HEK293 (cell line): ENCODE measurements at regions not wholly inside any gene's neighbourhood (a gene's known extent, or its start where the extent isn't known, plus 50 kb on each side); places are given as distances from the start of the nearest gene placed in this dataset.

ENCODE experiments used
- CTCF ChIA-PET: fragments of 350-600 bp; formaldehyde crosslinking; extraction: SDS; loops from one replicate; lab custom pipeline; 2021; ENCODE audit warnings: antibody characterized with exemption; lab: Yijun Ruan, JAX
- POLR2A ChIA-PET: fragments of 300-600 bp; formaldehyde crosslinking; extraction: SDS; loops from one replicate; lab custom pipeline; 2020; ENCODE audit warnings: antibody characterized with exemption, inconsistent platforms; lab: Yijun Ruan, JAX
- H3K27ac ChIP-seq: fragments of 200-500 bp; sonication (Bioruptor generic); 2 replicates; pipeline ENCODE4 v1.5.1; 2014; ENCODE audit warnings: low read depth, low read length, control low read depth, inconsistent platforms; ENCODE audit errors: extremely low read depth
- H3K36me3 ChIP-seq, 2 experiments: fragments of 200-500 bp in 1 of 2; sonication (Bioruptor generic) in 1 of 2; 1 replicate in 1 of 2; 2 replicates in 1 of 2; pipeline ENCODE4 v1.5.1; 2014 to 2017; ENCODE audit warnings: inconsistent platforms in 2 of 2, low read length in 2 of 2; ENCODE audit not compliant: control insufficient read depth in 2 of 2, insufficient read depth in 1 of 2
- H3K4me1 ChIP-seq: fragments of 200-500 bp; sonication (Bioruptor generic); 2 replicates; pipeline ENCODE4 v1.5.1; 2014; ENCODE audit warnings: mild to moderate bottlenecking, low read length, inconsistent platforms; ENCODE audit not compliant: control insufficient read depth, insufficient read depth
- H3K4me3 ChIP-seq: 2 replicates; pipeline ENCODE4 v1.5.1; 2011; ENCODE audit warnings: low read depth, mild to moderate bottlenecking, control low read depth, low read length, moderate library complexity
- H3K9me3 ChIP-seq: fragments of 200-500 bp; sonication (Bioruptor generic); 2 replicates; pipeline ENCODE4 v1.5.1; 2014; ENCODE audit warnings: low read depth, low read length, inconsistent platforms; ENCODE audit not compliant: control insufficient read depth, insufficient read depth
- EGR2 ChIP-seq: fragments of 450-650 bp; formaldehyde crosslinking; IDR thresholded peaks from 2 replicates; pipeline ENCODE4 v1.5.1; 2016; ENCODE audit warnings: low read depth, missing biosample characterization, missing genetic modification characterization
- HOXD13 ChIP-seq: sonication (generic); formaldehyde crosslinking; IDR thresholded peaks from 2 replicates; pipeline ENCODE4 v1.8.0; 2022; ENCODE audit warnings: missing genetic modification reagents, borderline replicate concordance
- KLF7 ChIP-seq: fragments of 450-650 bp; formaldehyde crosslinking; IDR thresholded peaks from 2 replicates; pipeline ENCODE4 v1.5.1; 2016; ENCODE audit warnings: missing biosample characterization, missing genetic modification characterization, borderline replicate concordance
- OSR2 ChIP-seq: fragments of 450-650 bp; formaldehyde crosslinking; IDR thresholded peaks from 2 replicates; pipeline ENCODE4 v1.5.1; 2016; ENCODE audit warnings: missing biosample characterization, missing genetic modification characterization
- ZBTB8A ChIP-seq: fragments of 450-650 bp; formaldehyde crosslinking; IDR thresholded peaks from 2 replicates; pipeline ENCODE4 v1.5.1; 2016; ENCODE audit warnings: missing biosample characterization, missing genetic modification characterization
- ZNF19 ChIP-seq: fragments of 450-650 bp; formaldehyde crosslinking; IDR thresholded peaks from 2 replicates; pipeline ENCODE4; 2016; ENCODE audit warnings: missing biosample characterization, missing genetic modification characterization, low read depth
- ZNF239 ChIP-seq: fragments of 450-650 bp; formaldehyde crosslinking; IDR thresholded peaks from 2 replicates; pipeline ENCODE4 v1.5.1; 2016; ENCODE audit warnings: missing biosample characterization, missing genetic modification characterization
- ZNF311 ChIP-seq: fragments of 450-650 bp; formaldehyde crosslinking; IDR thresholded peaks from 2 replicates; pipeline ENCODE4 v1.5.1; 2017; ENCODE audit warnings: missing biosample characterization, missing genetic modification characterization, borderline replicate concordance
- ZNF426 ChIP-seq: fragments of 450-650 bp; formaldehyde crosslinking; IDR thresholded peaks from 2 replicates; pipeline ENCODE4 v1.5.1; 2017; ENCODE audit warnings: missing biosample characterization, missing genetic modification characterization, mild to moderate bottlenecking, inconsistent platforms, moderate library complexity
- ZNF677 ChIP-seq: fragments of 450-650 bp; IDR thresholded peaks from 2 replicates; pipeline ENCODE4 v1.5.0; 2018; ENCODE audit warnings: missing biosample characterization, mild to moderate bottlenecking, missing genetic modification characterization, moderate library complexity
- ZNF747 ChIP-seq: fragments of 450-650 bp; formaldehyde crosslinking; IDR thresholded peaks from 2 replicates; pipeline ENCODE4 v1.5.1; 2016; ENCODE audit warnings: missing biosample characterization, missing genetic modification characterization
- ZNF76 ChIP-seq: fragments of 450-650 bp; formaldehyde crosslinking; IDR thresholded peaks from 2 replicates; pipeline ENCODE4; 2016; ENCODE audit warnings: low read depth, missing biosample characterization, missing genetic modification characterization, borderline replicate concordance
- ZSCAN23 ChIP-seq: fragments of 450-650 bp; formaldehyde crosslinking; IDR thresholded peaks from 2 replicates; pipeline ENCODE4 v1.5.1; 2016; ENCODE audit warnings: missing biosample characterization, missing genetic modification characterization
- TF ChIP-seq, protein P1 (sequence below): fragments of 450-650 bp; formaldehyde crosslinking; IDR thresholded peaks from 2 replicates; pipeline ENCODE4 v1.5.1; 2016; ENCODE audit warnings: missing biosample characterization, missing genetic modification characterization
- TF ChIP-seq, protein P2 (sequence below): fragments of 450-650 bp; formaldehyde crosslinking; conservative IDR thresholded peaks from 2 replicates; pipeline ENCODE4 v1.5.1; 2016; ENCODE audit warnings: low read depth, missing biosample characterization, missing genetic modification characterization
- TF ChIP-seq, protein P3 (sequence below): sonication (generic); formaldehyde crosslinking; IDR thresholded peaks from 2 replicates; pipeline ENCODE4 v1.8.1; 2022; ENCODE audit warnings: mild to moderate bottlenecking, moderate library complexity, missing genetic modification reagents
- TF ChIP-seq, protein P4 (sequence below): fragments of 450-650 bp; formaldehyde crosslinking; conservative IDR thresholded peaks from 2 replicates; pipeline ENCODE4 v1.5.1; 2016; ENCODE audit warnings: low read depth, missing biosample characterization, missing genetic modification characterization
- TF ChIP-seq, protein P5 (sequence below): fragments of 450-650 bp; formaldehyde crosslinking; IDR thresholded peaks from 2 replicates; pipeline ENCODE4 v1.5.1; 2016; ENCODE audit warnings: missing biosample characterization, missing genetic modification characterization
- TF ChIP-seq, protein P6 (sequence below): fragments of 450-650 bp; formaldehyde crosslinking; IDR thresholded peaks from 2 replicates; pipeline ENCODE4 v1.5.1; 2016; ENCODE audit warnings: missing biosample characterization, missing genetic modification characterization
- TF ChIP-seq, protein P7 (sequence below): fragments of 450-650 bp; IDR thresholded peaks from 2 replicates; pipeline ENCODE4 v1.5.1; 2018; ENCODE audit warnings: missing biosample characterization, mild to moderate bottlenecking, missing genetic modification characterization

DNA sequence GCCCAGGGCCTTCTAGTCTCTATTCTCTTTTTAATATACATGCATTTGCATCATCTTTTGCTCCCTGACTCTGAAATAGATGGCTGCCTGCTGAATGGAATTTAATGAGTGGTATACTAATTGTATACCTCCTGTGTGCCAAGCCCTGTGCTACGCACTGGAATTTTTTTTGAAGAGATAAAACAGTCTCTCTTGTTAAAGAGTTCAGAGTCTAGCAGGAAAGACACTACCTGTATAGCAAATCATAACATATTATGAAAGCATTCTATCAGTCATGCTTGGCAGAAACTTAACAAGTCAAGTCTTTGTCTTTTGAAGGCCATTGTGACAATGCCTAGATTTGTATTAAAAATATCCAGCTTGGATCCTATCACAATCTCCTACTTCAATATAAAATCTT is 63.7 kb upstream of the SESN3 start:
- peaks cover 12% of the 10 kb centered on the region for H3K4me1 ChIP-seq
- TF ChIP-seq ZNF76 (tag by site-specific recombination) = no peak
- TF ChIP-seq, protein P1, sequence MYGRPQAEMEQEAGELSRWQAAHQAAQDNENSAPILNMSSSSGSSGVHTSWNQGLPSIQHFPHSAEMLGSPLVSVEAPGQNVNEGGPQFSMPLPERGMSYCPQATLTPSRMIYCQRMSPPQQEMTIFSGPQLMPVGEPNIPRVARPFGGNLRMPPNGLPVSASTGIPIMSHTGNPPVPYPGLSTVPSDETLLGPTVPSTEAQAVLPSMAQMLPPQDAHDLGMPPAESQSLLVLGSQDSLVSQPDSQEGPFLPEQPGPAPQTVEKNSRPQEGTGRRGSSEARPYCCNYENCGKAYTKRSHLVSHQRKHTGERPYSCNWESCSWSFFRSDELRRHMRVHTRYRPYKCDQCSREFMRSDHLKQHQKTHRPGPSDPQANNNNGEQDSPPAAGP (tag by site-specific recombination) = no peak
- no peak for TF ChIP-seq ZNF19 (tag by site-specific recombination)
- TF ChIP-seq KLF7 = no peak
- TF ChIP-seq EGR2 (tag by site-specific recombination) = no peak
- TF ChIP-seq OSR2 = no peak
- TF ChIP-seq HOXD13 (CRISPR knock-in tag) = no peak
- TF ChIP-seq, protein P2, sequence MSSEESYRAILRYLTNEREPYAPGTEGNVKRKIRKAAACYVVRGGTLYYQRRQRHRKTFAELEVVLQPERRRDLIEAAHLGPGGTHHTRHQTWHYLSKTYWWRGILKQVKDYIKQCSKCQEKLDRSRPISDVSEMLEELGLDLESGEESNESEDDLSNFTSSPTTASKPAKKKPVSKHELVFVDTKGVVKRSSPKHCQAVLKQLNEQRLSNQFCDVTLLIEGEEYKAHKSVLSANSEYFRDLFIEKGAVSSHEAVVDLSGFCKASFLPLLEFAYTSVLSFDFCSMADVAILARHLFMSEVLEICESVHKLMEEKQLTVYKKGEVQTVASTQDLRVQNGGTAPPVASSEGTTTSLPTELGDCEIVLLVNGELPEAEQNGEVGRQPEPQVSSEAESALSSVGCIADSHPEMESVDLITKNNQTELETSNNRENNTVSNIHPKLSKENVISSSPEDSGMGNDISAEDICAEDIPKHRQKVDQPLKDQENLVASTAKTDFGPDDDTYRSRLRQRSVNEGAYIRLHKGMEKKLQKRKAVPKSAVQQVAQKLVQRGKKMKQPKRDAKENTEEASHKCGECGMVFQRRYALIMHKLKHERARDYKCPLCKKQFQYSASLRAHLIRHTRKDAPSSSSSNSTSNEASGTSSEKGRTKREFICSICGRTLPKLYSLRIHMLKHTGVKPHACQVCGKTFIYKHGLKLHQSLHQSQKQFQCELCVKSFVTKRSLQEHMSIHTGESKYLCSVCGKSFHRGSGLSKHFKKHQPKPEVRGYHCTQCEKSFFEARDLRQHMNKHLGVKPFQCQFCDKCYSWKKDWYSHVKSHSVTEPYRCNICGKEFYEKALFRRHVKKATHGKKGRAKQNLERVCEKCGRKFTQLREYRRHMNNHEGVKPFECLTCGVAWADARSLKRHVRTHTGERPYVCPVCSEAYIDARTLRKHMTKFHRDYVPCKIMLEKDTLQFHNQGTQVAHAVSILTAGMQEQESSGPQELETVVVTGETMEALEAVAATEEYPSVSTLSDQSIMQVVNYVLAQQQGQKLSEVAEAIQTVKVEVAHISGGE (tag by site-specific recombination) = no peak
- no peak for TF ChIP-seq ZNF677 (tag by site-specific recombination)
- no peak for TF ChIP-seq ZNF311 (tag by site-specific recombination)
- TF ChIP-seq ZNF426 (tag by site-specific recombination) = no peak
- TF ChIP-seq, protein P3, sequence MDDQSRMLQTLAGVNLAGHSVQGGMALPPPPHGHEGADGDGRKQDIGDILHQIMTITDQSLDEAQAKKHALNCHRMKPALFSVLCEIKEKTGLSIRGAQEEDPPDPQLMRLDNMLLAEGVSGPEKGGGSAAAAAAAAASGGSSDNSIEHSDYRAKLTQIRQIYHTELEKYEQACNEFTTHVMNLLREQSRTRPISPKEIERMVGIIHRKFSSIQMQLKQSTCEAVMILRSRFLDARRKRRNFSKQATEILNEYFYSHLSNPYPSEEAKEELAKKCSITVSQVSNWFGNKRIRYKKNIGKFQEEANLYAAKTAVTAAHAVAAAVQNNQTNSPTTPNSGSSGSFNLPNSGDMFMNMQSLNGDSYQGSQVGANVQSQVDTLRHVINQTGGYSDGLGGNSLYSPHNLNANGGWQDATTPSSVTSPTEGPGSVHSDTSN (CRISPR knock-in tag) = no peak
- no peak for TF ChIP-seq ZSCAN23 (tag by site-specific recombination)
- TF ChIP-seq, protein P4, sequence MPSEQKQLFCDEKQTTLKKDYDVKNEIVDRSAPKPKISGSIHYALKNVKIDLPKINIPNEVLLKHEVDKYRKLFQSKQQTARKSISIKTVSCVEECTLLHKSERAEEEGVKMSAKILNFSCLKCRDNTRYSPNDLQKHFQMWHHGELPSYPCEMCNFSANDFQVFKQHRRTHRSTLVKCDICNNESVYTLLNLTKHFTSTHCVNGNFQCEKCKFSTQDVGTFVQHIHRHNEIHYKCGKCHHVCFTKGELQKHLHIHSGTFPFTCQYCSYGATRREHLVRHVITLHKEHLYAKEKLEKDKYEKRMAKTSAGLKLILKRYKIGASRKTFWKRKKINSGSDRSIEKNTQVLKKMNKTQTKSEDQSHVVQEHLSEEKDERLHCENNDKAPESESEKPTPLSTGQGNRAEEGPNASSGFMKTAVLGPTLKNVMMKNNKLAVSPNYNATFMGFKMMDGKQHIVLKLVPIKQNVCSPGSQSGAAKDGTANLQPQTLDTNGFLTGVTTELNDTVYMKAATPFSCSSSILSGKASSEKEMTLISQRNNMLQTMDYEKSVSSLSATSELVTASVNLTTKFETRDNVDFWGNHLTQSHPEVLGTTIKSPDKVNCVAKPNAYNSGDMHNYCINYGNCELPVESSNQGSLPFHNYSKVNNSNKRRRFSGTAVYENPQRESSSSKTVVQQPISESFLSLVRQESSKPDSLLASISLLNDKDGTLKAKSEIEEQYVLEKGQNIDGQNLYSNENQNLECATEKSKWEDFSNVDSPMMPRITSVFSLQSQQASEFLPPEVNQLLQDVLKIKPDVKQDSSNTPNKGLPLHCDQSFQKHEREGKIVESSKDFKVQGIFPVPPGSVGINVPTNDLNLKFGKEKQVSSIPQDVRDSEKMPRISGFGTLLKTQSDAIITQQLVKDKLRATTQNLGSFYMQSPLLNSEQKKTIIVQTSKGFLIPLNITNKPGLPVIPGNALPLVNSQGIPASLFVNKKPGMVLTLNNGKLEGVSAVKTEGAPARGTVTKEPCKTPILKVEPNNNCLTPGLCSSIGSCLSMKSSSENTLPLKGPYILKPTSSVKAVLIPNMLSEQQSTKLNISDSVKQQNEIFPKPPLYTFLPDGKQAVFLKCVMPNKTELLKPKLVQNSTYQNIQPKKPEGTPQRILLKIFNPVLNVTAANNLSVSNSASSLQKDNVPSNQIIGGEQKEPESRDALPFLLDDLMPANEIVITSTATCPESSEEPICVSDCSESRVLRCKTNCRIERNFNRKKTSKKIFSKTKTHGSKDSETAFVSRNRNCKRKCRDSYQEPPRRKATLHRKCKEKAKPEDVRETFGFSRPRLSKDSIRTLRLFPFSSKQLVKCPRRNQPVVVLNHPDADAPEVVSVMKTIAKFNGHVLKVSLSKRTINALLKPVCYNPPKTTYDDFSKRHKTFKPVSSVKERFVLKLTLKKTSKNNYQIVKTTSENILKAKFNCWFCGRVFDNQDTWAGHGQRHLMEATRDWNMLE (tag by site-specific recombination) = no peak
- no peak for TF ChIP-seq ZBTB8A (tag by site-specific recombination)
- TF ChIP-seq, protein P5, sequence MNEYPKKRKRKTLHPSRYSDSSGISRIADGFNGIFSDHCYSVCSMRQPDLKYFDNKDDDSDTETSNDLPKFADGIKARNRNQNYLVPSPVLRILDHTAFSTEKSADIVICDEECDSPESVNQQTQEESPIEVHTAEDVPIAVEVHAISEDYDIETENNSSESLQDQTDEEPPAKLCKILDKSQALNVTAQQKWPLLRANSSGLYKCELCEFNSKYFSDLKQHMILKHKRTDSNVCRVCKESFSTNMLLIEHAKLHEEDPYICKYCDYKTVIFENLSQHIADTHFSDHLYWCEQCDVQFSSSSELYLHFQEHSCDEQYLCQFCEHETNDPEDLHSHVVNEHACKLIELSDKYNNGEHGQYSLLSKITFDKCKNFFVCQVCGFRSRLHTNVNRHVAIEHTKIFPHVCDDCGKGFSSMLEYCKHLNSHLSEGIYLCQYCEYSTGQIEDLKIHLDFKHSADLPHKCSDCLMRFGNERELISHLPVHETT = no peak
- TF ChIP-seq, protein P6, sequence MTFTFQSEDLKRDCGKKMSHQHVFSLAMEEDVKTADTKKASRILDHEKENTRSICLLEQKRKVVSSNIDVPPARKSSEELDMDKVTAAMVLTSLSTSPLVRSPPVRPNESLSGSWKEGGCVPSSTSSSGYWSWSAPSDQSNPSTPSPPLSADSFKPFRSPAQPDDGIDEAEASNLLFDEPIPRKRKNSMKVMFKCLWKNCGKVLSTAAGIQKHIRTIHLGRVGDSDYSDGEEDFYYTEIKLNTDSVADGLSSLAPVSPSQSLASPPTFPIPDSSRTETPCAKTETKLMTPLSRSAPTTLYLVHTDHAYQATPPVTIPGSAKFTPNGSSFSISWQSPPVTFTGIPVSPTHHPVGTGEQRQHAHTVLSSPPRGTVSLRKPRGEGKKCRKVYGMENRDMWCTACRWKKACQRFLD (tag by site-specific recombination) = no peak
- TF ChIP-seq, protein P7, sequence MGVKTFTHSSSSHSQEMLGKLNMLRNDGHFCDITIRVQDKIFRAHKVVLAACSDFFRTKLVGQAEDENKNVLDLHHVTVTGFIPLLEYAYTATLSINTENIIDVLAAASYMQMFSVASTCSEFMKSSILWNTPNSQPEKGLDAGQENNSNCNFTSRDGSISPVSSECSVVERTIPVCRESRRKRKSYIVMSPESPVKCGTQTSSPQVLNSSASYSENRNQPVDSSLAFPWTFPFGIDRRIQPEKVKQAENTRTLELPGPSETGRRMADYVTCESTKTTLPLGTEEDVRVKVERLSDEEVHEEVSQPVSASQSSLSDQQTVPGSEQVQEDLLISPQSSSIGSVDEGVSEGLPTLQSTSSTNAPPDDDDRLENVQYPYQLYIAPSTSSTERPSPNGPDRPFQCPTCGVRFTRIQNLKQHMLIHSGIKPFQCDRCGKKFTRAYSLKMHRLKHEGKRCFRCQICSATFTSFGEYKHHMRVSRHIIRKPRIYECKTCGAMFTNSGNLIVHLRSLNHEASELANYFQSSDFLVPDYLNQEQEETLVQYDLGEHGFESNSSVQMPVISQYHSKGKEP (tag by site-specific recombination) = no peak
- no peak for TF ChIP-seq ZNF747 (tag by site-specific recombination)
- no peak for TF ChIP-seq ZNF239
- TF ChIP-seq, all 188 proteins: peak for 0
- CTCF ChIA-PET = interaction anchor here (1.6 kb wide), 1 partner anchor 143 kb away, joined by 5 read pairs; no protein-coding TSS in a partner anchor

More for the DNA sequence above, 63.7 kb upstream of the SESN3 start:
- POLR2A ChIA-PET = no interaction called here
- no peak overlapping the region for H3K4me3 ChIP-seq
- H3K9me3 ChIP-seq = no peaks in the 10 kb centered on the region
- no peaks in the 10 kb centered on the region for H3K36me3 ChIP-seq
- H3K27ac ChIP-seq = no peak overlapping the region
